H1 (cell line): ENCODE measurements at regions not wholly inside any gene's neighbourhood (a gene's known extent, or its start where the extent isn't known, plus 50 kb on each side); places are given as distances from the start of the nearest gene placed in this dataset.

Source experiments
- CTCF ChIA-PET: fragments of 300-600 bp; sonication (Branson Sonifier 250); formaldehyde crosslinking; loops from one replicate; lab custom pipeline; 2021; ENCODE audit not compliant: partially characterized antibody; lab: Charles Lee
- POLR2A ChIA-PET: fragments of 300-600 bp; sonication (Branson Sonifier 250); formaldehyde crosslinking; loops from one replicate; lab custom pipeline; 2021; ENCODE audit warnings: inconsistent platforms; ENCODE audit not compliant: partially characterized antibody; lab: Charles Lee
- DNase-seq, 2 experiments: peaks; one replicate each; pipeline versions ENCODE4 v3.0.0 to v3.0.0-alpha.2; 2010 to 2022; ENCODE audit warnings: low spot score in 2 of 2, low read depth in 1 of 2, mixed read lengths in 1 of 2
- FAIRE-seq: peaks from 2 replicates; lab custom pipeline; 2011; peaks lifted over from hg19 to GRCh38; lab: Jason Lieb, UNC
- H2AFZ ChIP-seq: 2 replicates; pipeline ENCODE4 v1.8.1; 2012; ENCODE audit warnings: low read length, inconsistent platforms
- H2AK5ac ChIP-seq: 2 replicates; pipeline ENCODE4 v1.6.1; 2013; ENCODE audit warnings: low read depth, low read length
- H2BK120ac ChIP-seq: replicated peaks from 2 replicates; pipeline ENCODE3; 2013; ENCODE audit warnings: low read depth, low read length, inconsistent platforms
- H2BK12ac ChIP-seq: 2 replicates; pipeline ENCODE4 v1.6.1; 2013; ENCODE audit warnings: low read depth, low read length
- H2BK15ac ChIP-seq: 2 replicates; pipeline ENCODE4 v1.6.1; 2013; ENCODE audit warnings: low read length
- H2BK20ac ChIP-seq: 2 replicates; pipeline ENCODE4 v1.6.1; 2013; ENCODE audit warnings: low read length
- H2BK5ac ChIP-seq: 2 replicates; pipeline ENCODE4 v1.6.1; 2013; ENCODE audit warnings: low read depth, low read length
- H3K14ac ChIP-seq: 2 replicates; pipeline ENCODE4 v1.6.1; 2013; ENCODE audit warnings: inconsistent platforms; ENCODE audit not compliant: insufficient read length
- H3K18ac ChIP-seq: 2 replicates; pipeline ENCODE4 v1.6.1; 2013; ENCODE audit warnings: low read length; ENCODE audit errors: extremely low read depth
- H3K23ac ChIP-seq: 2 replicates; pipeline ENCODE4 v1.6.1; 2013; ENCODE audit warnings: inconsistent platforms; ENCODE audit not compliant: insufficient read length
- H3K23me2 ChIP-seq: 2 replicates; pipeline ENCODE4 v1.6.1; 2013; ENCODE audit warnings: low read depth, low read length
- H3K27ac ChIP-seq: 2 replicates; pipeline ENCODE4 v1.6.1; 2011; ENCODE audit warnings: low read depth, low read length, inconsistent platforms
- H3K27me3 ChIP-seq, 4 experiments: replicated peaks in 1 of 4; 1 replicate in 1 of 4; 2 replicates in 3 of 4; pipeline versions ENCODE4 v1.6.1 to v1.8.1; 2011 to 2013; ENCODE audit warnings: low read length in 3 of 4, mild to moderate bottlenecking in 3 of 4, inconsistent platforms in 2 of 4, mixed read lengths in 2 of 4, moderate library complexity in 1 of 4; ENCODE audit not compliant: control insufficient read depth in 3 of 4, insufficient read depth in 3 of 4; ENCODE audit errors: extremely low read depth in 1 of 4
- H3K36me3 ChIP-seq, 4 experiments: 2 replicates each; pipeline versions ENCODE4 v1.6.1 to v1.8.1; 2011 to 2013; ENCODE audit warnings: mild to moderate bottlenecking in 4 of 4, low read length in 3 of 4, moderate library complexity in 2 of 4, control low read depth in 1 of 4, inconsistent platforms in 1 of 4; ENCODE audit not compliant: insufficient read depth in 4 of 4, control insufficient read depth in 2 of 4
- H3K4ac ChIP-seq: replicated peaks from 2 replicates; pipeline ENCODE3; 2013; ENCODE audit warnings: low read length, low read depth, mixed read lengths, inconsistent platforms; ENCODE audit not compliant: insufficient read length
- H3K4me1 ChIP-seq, 4 experiments: replicated peaks in 1 of 4; 1 replicate in 1 of 4; 2 replicates in 3 of 4; pipeline versions ENCODE4 v1.6.1 to v1.8.1; 2011 to 2013; ENCODE audit warnings: low read length in 3 of 4, inconsistent platforms in 2 of 4, mixed read lengths in 1 of 4; ENCODE audit not compliant: insufficient read depth in 4 of 4, control insufficient read depth in 3 of 4
- H3K4me2 ChIP-seq, 2 experiments: 2 replicates each; pipeline versions ENCODE4 v1.6.1 to v1.8.1; 2011 to 2013; ENCODE audit warnings: low read depth in 2 of 2, low read length in 2 of 2, control low read depth in 1 of 2, inconsistent platforms in 1 of 2, mild to moderate bottlenecking in 1 of 2; ENCODE audit not compliant: insufficient read depth in 1 of 2
- H3K4me3 ChIP-seq, 4 experiments: fragments of 200-600, 300-600 bp in 1 of 4; sonication (generic), shearing (Covaris generic), sonication (Bioruptor Twin) in 1 of 4; 2 replicates each; pipeline versions ENCODE4 v1.5.1 to v1.8.1; 2011 to 2016; ENCODE audit warnings: low read length in 4 of 4, low read depth in 3 of 4, control low read depth in 2 of 4, inconsistent platforms in 2 of 4, mild to moderate bottlenecking in 2 of 4, mixed read lengths in 1 of 4, moderate library complexity in 1 of 4; ENCODE audit not compliant: insufficient read depth in 2 of 4; ENCODE audit errors: extremely low read depth in 1 of 4
- H3K56ac ChIP-seq: replicated peaks from 2 replicates; pipeline ENCODE3; 2013; ENCODE audit warnings: low read depth, mild to moderate bottlenecking, mixed read lengths, low read length, inconsistent platforms; ENCODE audit not compliant: insufficient read length
- H3K79me1 ChIP-seq: 2 replicates; pipeline ENCODE4 v1.6.1; 2013; ENCODE audit warnings: low read depth, low read length, control low read depth
- H3K79me2 ChIP-seq, 2 experiments: 2 replicates each; pipeline versions ENCODE4 v1.6.1 to v1.8.1; 2012 to 2013; ENCODE audit warnings: low read length in 2 of 2, mild to moderate bottlenecking in 2 of 2, inconsistent platforms in 1 of 2; ENCODE audit not compliant: insufficient read depth in 2 of 2, control insufficient read depth in 1 of 2
- H3K9ac ChIP-seq, 4 experiments: replicated peaks in 1 of 4; 1 replicate in 1 of 4; 2 replicates in 3 of 4; pipeline versions ENCODE4 v1.6.1 to v1.8.1; 2011 to 2013; ENCODE audit warnings: low read depth in 3 of 4, low read length in 3 of 4, control low read depth in 2 of 4, mild to moderate bottlenecking in 2 of 4, moderate library complexity in 2 of 4, inconsistent platforms in 1 of 4; ENCODE audit errors: extremely low read depth in 1 of 4
- H3K9me3 ChIP-seq, 2 experiments: 2 replicates each; pipeline versions ENCODE4 v1.6.1 to v1.8.1; 2012 to 2013; ENCODE audit warnings: mild to moderate bottlenecking in 2 of 2, moderate library complexity in 2 of 2, control low read depth in 1 of 2, inconsistent platforms in 1 of 2, low read depth in 1 of 2, low read length in 1 of 2, mixed read lengths in 1 of 2; ENCODE audit not compliant: insufficient read depth in 2 of 2
- H4K20me1 ChIP-seq, 2 experiments: replicated peaks in 1 of 2; 2 replicates each; pipeline versions ENCODE3 to v1.8.1; 2011 to 2013; ENCODE audit warnings: inconsistent platforms in 2 of 2, low read length in 2 of 2, mild to moderate bottlenecking in 1 of 2; ENCODE audit not compliant: insufficient read depth in 2 of 2, control insufficient read depth in 1 of 2
- H4K5ac ChIP-seq: 2 replicates; pipeline ENCODE4 v1.6.1; 2013; ENCODE audit warnings: low read length, low read depth, mixed read lengths, inconsistent platforms; ENCODE audit not compliant: insufficient read length
- H4K8ac ChIP-seq: 2 replicates; pipeline ENCODE4 v1.8.0; 2013; ENCODE audit warnings: mild to moderate bottlenecking, moderate library complexity, low read length, inconsistent platforms; ENCODE audit not compliant: insufficient read depth; ENCODE audit errors: extremely low read depth
- H4K91ac ChIP-seq: replicated peaks from 2 replicates; pipeline ENCODE3; 2013; ENCODE audit warnings: low read length, mixed read lengths, inconsistent platforms; ENCODE audit not compliant: insufficient read length
- CBX5 ChIP-seq: fragments of 300-800, 300-1000 bp; sonication (generic); IDR thresholded peaks from 2 replicates; pipeline ENCODE4 v1.7.1; 2016; ENCODE audit warnings: antibody characterized with exemption, low read length, low read depth
- WGBS, 2 experiments: shearing (Covaris generic) in 1 of 2; methylation state at CpG; one replicate each; pipeline versions ENCODE4 v1.1.6 to v1.1.7; 2013 to 2015; ENCODE audit warnings: low lambda C conversion rate in 2 of 2, mixed read lengths in 2 of 2, inconsistent platforms in 1 of 2, low coverage in 1 of 2, missing lambda C conversion rate in 1 of 2; ENCODE audit not compliant: insufficient replicate concordance in 2 of 2, insufficient coverage in 1 of 2, insufficient read length in 1 of 2; ENCODE audit errors: extremely low coverage in 1 of 2, missing lambda C conversion rate in 1 of 2; 5-methylcytosine and 5-hydroxymethylcytosine counted together

DNA sequence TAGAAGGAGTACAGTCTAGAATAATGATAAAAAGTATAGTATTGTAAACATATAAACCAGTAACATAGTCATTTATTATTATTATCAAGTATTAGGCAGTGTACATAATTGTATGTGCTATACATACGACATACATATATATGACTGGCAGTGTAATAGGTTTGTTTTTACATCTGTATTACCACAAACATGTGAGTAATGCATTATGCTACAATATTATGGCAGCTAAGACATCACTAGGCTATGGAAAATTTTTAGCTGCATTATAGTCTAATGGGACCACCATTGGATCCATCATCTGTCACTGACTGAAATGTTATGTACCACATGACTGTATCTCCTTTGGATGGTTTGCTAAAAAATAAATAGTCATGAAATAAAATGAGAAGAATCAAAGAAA is 530.0 kb downstream of the PRR16 start:
- H4K20me1 ChIP-seq, result no peaks in the 10 kb centered on the region
- no peak overlapping the region for H4K91ac ChIP-seq
- H2BK5ac ChIP-seq, result no peak overlapping the region
- H3K4ac ChIP-seq, result no peak overlapping the region
- H3K23me2 ChIP-seq, result no peaks in the 10 kb centered on the region
- ChIA-PET POLR2A (no interaction called here), CTCF (interaction anchor here (0.6 to 1.2 kb wide), 2 partner anchors 9 to 1942 kb away, joined by 3 read pairs; no protein-coding TSS in a partner anchor)
- no peaks in the 10 kb centered on the region for H3K79me1 ChIP-seq
- no peak overlapping the region for H3K14ac ChIP-seq
- H3K56ac ChIP-seq, result no peak overlapping the region
- no peak overlapping the region for H4K5ac ChIP-seq
- H3K4me3 ChIP-seq, result no peak overlapping the region
- no peak overlapping the region for H2AK5ac ChIP-seq
- no peak for TF ChIP-seq CBX5
- H4K8ac ChIP-seq, result no peak overlapping the region
- no peak overlapping the region for H3K23ac ChIP-seq
- no peaks in the 10 kb centered on the region for H3K4me1 ChIP-seq
- no peak overlapping the region for H3K4me2 ChIP-seq
- no peak overlapping the region for H3K18ac ChIP-seq
- H2AFZ ChIP-seq, result no peak overlapping the region
- no peaks in the 10 kb centered on the region for H3K27me3 ChIP-seq
- H3K27ac ChIP-seq, result no peak overlapping the region
- no peak for FAIRE-seq
- H3K36me3 ChIP-seq, result no peaks in the 10 kb centered on the region
- WGBS, 2 experiments, result 90% methylated on average over 1 of the region's 1 CpG; no CpG with 5 or more reads in 1 of the 2 experiments
- H2BK120ac ChIP-seq, result no peak overlapping the region
- H3K9ac ChIP-seq, result no peak overlapping the region
- DNase-seq, result no peak
- no peaks in the 10 kb centered on the region for H3K9me3 ChIP-seq
- no peak overlapping the region for H2BK20ac ChIP-seq
- H3K79me2 ChIP-seq, result no peaks in the 10 kb centered on the region
- no peak overlapping the region for H2BK15ac ChIP-seq
- H2BK12ac ChIP-seq, result no peak overlapping the region
